ENCODE measurements at regions not wholly inside any gene's neighbourhood (a gene's known extent, or its start where the extent isn't known, plus 50 kb on each side); places are given as distances from the start of the nearest gene placed in this dataset.

GRCh38 chr2:162968306-162968705 is 129.7 kb upstream of the KCNH7 start:
- H3K79me2 ChIP-seq (replicated peaks; ENCODE audit: insufficient read depth, low read length): no peaks in the 10 kb centered on the region
- no peaks in the 10 kb centered on the region for H3K9me2 ChIP-seq (ENCODE audit: insufficient read depth, low read length)
- H3K4me3 ChIP-seq (ENCODE audit: low read length): no peak overlapping the region
- no peak overlapping the region for H3K9ac ChIP-seq (ENCODE audit: low read length)
- no peak overlapping the region for H3K4me2 ChIP-seq (ENCODE audit: low read length)
- H4K20me1 ChIP-seq (ENCODE audit: insufficient read depth): no peaks in the 10 kb centered on the region
- H2AFZ ChIP-seq (ENCODE audit: low read depth, low read length): no peak overlapping the region
- TF ChIP-seq EZH2 (IDR thresholded peaks at IDR 0.05; ENCODE audit: borderline replicate concordance, insufficient read depth, low read length, poor library complexity, severe bottlenecking) (no peak), TAF1 (IDR thresholded peaks at IDR 0.05; ENCODE audit: low read depth) (no peak), CTCF (IDR thresholded peaks at IDR 0.05; ENCODE audit: poor library complexity, severe bottlenecking) (no peak), EP300 (conservative IDR thresholded peaks at IDR 0.05; ENCODE audit: poor library complexity, severe bottlenecking) (no peak), POLR2AphosphoS5 (IDR thresholded peaks at IDR 0.05) (no peak), MXI1 (conservative IDR thresholded peaks at IDR 0.05; ENCODE audit: poor library complexity, severe bottlenecking) (no peak), REST (IDR thresholded peaks at IDR 0.05; ENCODE audit: borderline replicate concordance) (no peak)
- no peaks in the 10 kb centered on the region for H3K9me3 ChIP-seq (ENCODE audit: low read length)
- H3F3A ChIP-seq (ENCODE audit: insufficient read depth, low read length, poor library complexity, severe bottlenecking): no peaks in the 10 kb centered on the region
- no peaks in the 10 kb centered on the region for H3K27me3 ChIP-seq (ENCODE audit: insufficient read depth, low read depth, low read length)
- H3K27ac ChIP-seq (ENCODE audit: low read length): no peak overlapping the region
- no peaks in the 10 kb centered on the region for H3K36me3 ChIP-seq (ENCODE audit: insufficient read depth, low read length)

- Histone ChIP-seq H4K20me1 (ENCODE audit: insufficient read depth) (no peaks in the 10 kb centered on the region), H3K27me3 (ENCODE audit: insufficient read depth, low read depth, low read length) (no peaks in the 10 kb centered on the region), H3K27ac (ENCODE audit: low read length) (no peak overlapping the region), H3K9me3 (ENCODE audit: low read length) (no peaks in the 10 kb centered on the region), H3K4me2 (ENCODE audit: low read length) (no peak overlapping the region), H3K9me2 (ENCODE audit: insufficient read depth, low read length) (no peaks in the 10 kb centered on the region), H3F3A (ENCODE audit: insufficient read depth, low read length, poor library complexity, severe bottlenecking) (no peaks in the 10 kb centered on the region), H3K4me3 (ENCODE audit: low read length) (no peak overlapping the region), H3K36me3 (ENCODE audit: insufficient read depth, low read length) (no peaks in the 10 kb centered on the region), H2AFZ (ENCODE audit: low read depth, low read length) (no peak overlapping the region), H3K79me2 (replicated peaks; ENCODE audit: insufficient read depth, low read length) (no peaks in the 10 kb centered on the region), H3K9ac (ENCODE audit: low read length) (no peak overlapping the region)
- no peak for TF ChIP-seq RAD21 (conservative IDR thresholded peaks at IDR 0.05)
- no peak for TF ChIP-seq TAF1 (IDR thresholded peaks at IDR 0.05; ENCODE audit: low read depth)
- TF ChIP-seq SMC3 (conservative IDR thresholded peaks at IDR 0.05; ENCODE audit: poor library complexity): no peak
- TF ChIP-seq MXI1 (conservative IDR thresholded peaks at IDR 0.05; ENCODE audit: poor library complexity, severe bottlenecking): no peak
- no peak for TF ChIP-seq REST (IDR thresholded peaks at IDR 0.05; ENCODE audit: borderline replicate concordance)
- TF ChIP-seq EP300 (conservative IDR thresholded peaks at IDR 0.05; ENCODE audit: poor library complexity, severe bottlenecking): no peak
- TF ChIP-seq EZH2 (IDR thresholded peaks at IDR 0.05; ENCODE audit: borderline replicate concordance, insufficient read depth, low read length, poor library complexity, severe bottlenecking): no peak
- no peak for TF ChIP-seq POLR2AphosphoS5 (IDR thresholded peaks at IDR 0.05)
- TF ChIP-seq CTCF (IDR thresholded peaks at IDR 0.05; ENCODE audit: poor library complexity, severe bottlenecking): no peak
These were observed 129.2 kb upstream of the KCNH7 start for GRCh38 chr2:162967811-162968210.
